Mesendoderm (in vitro differentiated cells): ENCODE measurements at regions not wholly inside any gene's neighbourhood (a gene's known extent, or its start where the extent isn't known, plus 50 kb on each side); places are given as distances from the start of the nearest gene placed in this dataset.
A peak's percentile ranks its signal among the peaks of the same experiment; 100 is the strongest.

Experiments used
- DNase-seq: peaks from one replicate; pipeline ENCODE4 v3.0.0; 2013
- H2AK5ac ChIP-seq: 2 replicates; pipeline ENCODE4 v1.6.1; 2013; ENCODE audit warnings: low read length, inconsistent platforms
- H2BK120ac ChIP-seq: 2 replicates; pipeline ENCODE4 v1.6.1; 2013; ENCODE audit warnings: low read depth, mild to moderate bottlenecking, low read length, moderate library complexity, mixed read lengths
- H2BK15ac ChIP-seq: replicated peaks from 2 replicates; pipeline ENCODE4 v1.6.1; 2013; ENCODE audit warnings: low read depth, mild to moderate bottlenecking, moderate library complexity
- H2BK5ac ChIP-seq: 2 replicates; pipeline ENCODE4 v1.6.1; 2013; ENCODE audit warnings: low read length, inconsistent platforms
- H3K18ac ChIP-seq: 2 replicates; pipeline ENCODE4 v1.6.1; 2013; ENCODE audit warnings: mild to moderate bottlenecking, low read length, mixed read lengths
- H3K23ac ChIP-seq: one replicate; pipeline ENCODE4 v1.6.1; 2013; ENCODE audit warnings: low read length
- H3K27ac ChIP-seq: 2 replicates; pipeline ENCODE4 v1.5.1; 2013; ENCODE audit warnings: low read depth, mild to moderate bottlenecking, inconsistent platforms, low read length, moderate library complexity
- H3K27me3 ChIP-seq: 2 replicates; pipeline ENCODE4 v1.6.1; 2013; ENCODE audit warnings: low read length, control low read depth, mild to moderate bottlenecking, inconsistent platforms; ENCODE audit not compliant: insufficient read depth, poor library complexity
- H3K36me3 ChIP-seq: 2 replicates; pipeline ENCODE4 v1.6.1; 2013; ENCODE audit warnings: low read length, inconsistent platforms; ENCODE audit not compliant: control insufficient read depth, insufficient read depth
- H3K4ac ChIP-seq: one replicate; pipeline ENCODE4 v1.6.1; 2013; ENCODE audit warnings: low read depth, mild to moderate bottlenecking, low read length, moderate library complexity
- H3K4me1 ChIP-seq: 2 replicates; pipeline ENCODE4 v1.6.1; 2013; ENCODE audit warnings: low read depth, low read length, inconsistent platforms; ENCODE audit not compliant: control insufficient read depth
- H3K4me2 ChIP-seq: 2 replicates; pipeline ENCODE4 v1.6.1; 2013; ENCODE audit warnings: low read length
- H3K4me3 ChIP-seq: 2 replicates; pipeline ENCODE4 v1.5.1; 2013; ENCODE audit warnings: mild to moderate bottlenecking, low read length
- H3K56ac ChIP-seq: one replicate; pipeline ENCODE4 v1.6.1; 2013; ENCODE audit warnings: low read length
- H3K79me1 ChIP-seq: 2 replicates; pipeline ENCODE4 v1.6.1; 2013; ENCODE audit warnings: low read length, inconsistent platforms
- H3K79me2 ChIP-seq: 2 replicates; pipeline ENCODE4 v1.6.1; 2013; ENCODE audit warnings: mild to moderate bottlenecking, low read length; ENCODE audit not compliant: control insufficient read depth, insufficient read depth
- H3K9ac ChIP-seq: 2 replicates; pipeline ENCODE4 v1.6.1; 2013; ENCODE audit warnings: low read length, inconsistent platforms
- H4K5ac ChIP-seq: one replicate; pipeline ENCODE4 v1.6.1; 2013; ENCODE audit warnings: low read length
- H4K8ac ChIP-seq: one replicate; pipeline ENCODE4 v1.6.1; 2013; ENCODE audit warnings: low read depth, mild to moderate bottlenecking, control low read depth, low read length, moderate library complexity
- WGBS: extraction: QIAGEN DNeasy Blood & Tissue Kit; methylation state at CpG from one replicate; pipeline ENCODE4 v1.1.7; 2013; ENCODE audit warnings: low lambda C conversion rate, missing lambda C conversion rate; ENCODE audit not compliant: insufficient coverage; ENCODE audit errors: extremely low coverage; 5-methylcytosine and 5-hydroxymethylcytosine counted together

GRCh38 chr9:117491491-117491890 lies 76.6 kb upstream of the ASTN2 start:
- no peaks in the 10 kb centered on the region for H3K79me2 ChIP-seq
- no CpG with 5 or more reads among the region's 4 CpGs for WGBS
- no peak overlapping the region for H3K4ac ChIP-seq
- no peak overlapping the region for H3K23ac ChIP-seq
- H2BK5ac ChIP-seq: no peak overlapping the region
- no peak overlapping the region for H3K27ac ChIP-seq
- no peaks in the 10 kb centered on the region for H3K79me1 ChIP-seq
- no peak overlapping the region for H3K4me3 ChIP-seq
- no peak for DNase-seq
- no peak overlapping the region for H4K5ac ChIP-seq
- H2BK15ac ChIP-seq: no peak overlapping the region
- no peak overlapping the region for H3K9ac ChIP-seq
- H4K8ac ChIP-seq: no peak overlapping the region
- no peak overlapping the region for H3K18ac ChIP-seq
- H3K36me3 ChIP-seq: no peaks in the 10 kb centered on the region
- no peak overlapping the region for H3K56ac ChIP-seq
- H3K4me1 ChIP-seq: no peaks in the 10 kb centered on the region
- no peaks in the 10 kb centered on the region for H3K27me3 ChIP-seq
- H2BK120ac ChIP-seq: no peak overlapping the region
- no peak overlapping the region for H2AK5ac ChIP-seq
- H3K4me2 ChIP-seq: no peak overlapping the region

DNA sequence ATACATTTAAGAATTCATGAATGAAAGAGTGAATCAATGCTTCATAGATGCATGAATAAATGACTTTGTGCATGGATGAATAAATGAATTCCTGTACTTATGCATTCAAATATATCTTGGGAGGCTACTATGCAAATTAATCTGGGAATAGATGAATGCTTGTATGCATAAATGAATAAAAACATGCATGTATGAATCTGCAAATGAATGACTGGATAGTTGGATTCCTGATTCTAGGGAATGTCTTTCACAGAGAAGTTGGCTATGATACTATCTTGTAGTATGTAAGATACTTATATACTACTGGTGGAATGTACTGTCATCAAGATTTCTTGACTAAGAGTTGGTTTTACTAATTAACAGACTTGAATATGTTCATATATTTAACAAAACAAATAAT lies 75.3 kb upstream of the ASTN2 start:
- H3K23ac ChIP-seq: no peak overlapping the region

GRCh38 chr9:117488659-117489058 lies 73.8 kb upstream of the ASTN2 start:
- no peak overlapping the region for H3K27ac ChIP-seq
- no peak for DNase-seq
- no peak overlapping the region for H2BK5ac ChIP-seq
- no peaks in the 10 kb centered on the region for H3K79me1 ChIP-seq
- no peaks in the 10 kb centered on the region for H3K79me2 ChIP-seq
- H4K8ac ChIP-seq: no peak overlapping the region
- H3K18ac ChIP-seq: no peak overlapping the region
- no peak overlapping the region for H3K9ac ChIP-seq
- H3K4ac ChIP-seq: no peak overlapping the region
- no peaks in the 10 kb centered on the region for H3K27me3 ChIP-seq
- no peak overlapping the region for H3K23ac ChIP-seq
- H2BK120ac ChIP-seq: no peak overlapping the region
- no peaks in the 10 kb centered on the region for H3K36me3 ChIP-seq
- H3K56ac ChIP-seq: no peak overlapping the region
- H2AK5ac ChIP-seq: no peak overlapping the region
- H3K4me1 ChIP-seq: no peaks in the 10 kb centered on the region
- no peak overlapping the region for H3K4me2 ChIP-seq
- WGBS: no CpG with 5 or more reads among the region's 4 CpGs
- H2BK15ac ChIP-seq: no peak overlapping the region
- no peak overlapping the region for H4K5ac ChIP-seq
- no peak overlapping the region for H3K4me3 ChIP-seq

More for the DNA sequence above, 75.3 kb upstream of the ASTN2 start:
- Histone ChIP-seq H3K9ac (no peak overlapping the region), H3K27ac (no peak overlapping the region), H2BK15ac (no peak overlapping the region), H4K5ac (no peak overlapping the region), H3K56ac (no peak overlapping the region), H3K27me3 (no peaks in the 10 kb centered on the region), H2BK120ac (no peak overlapping the region), H3K79me2 (no peaks in the 10 kb centered on the region), H3K4me2 (no peak overlapping the region), H3K18ac (no peak overlapping the region), H4K8ac (no peak overlapping the region), H3K4ac (no peak overlapping the region), H3K36me3 (no peaks in the 10 kb centered on the region), H3K4me1 (no peaks in the 10 kb centered on the region), H3K4me3 (no peak overlapping the region), H3K79me1 (no peaks in the 10 kb centered on the region), H2AK5ac (no peak overlapping the region), H2BK5ac (no peak overlapping the region)
- no peak for DNase-seq

DNA sequence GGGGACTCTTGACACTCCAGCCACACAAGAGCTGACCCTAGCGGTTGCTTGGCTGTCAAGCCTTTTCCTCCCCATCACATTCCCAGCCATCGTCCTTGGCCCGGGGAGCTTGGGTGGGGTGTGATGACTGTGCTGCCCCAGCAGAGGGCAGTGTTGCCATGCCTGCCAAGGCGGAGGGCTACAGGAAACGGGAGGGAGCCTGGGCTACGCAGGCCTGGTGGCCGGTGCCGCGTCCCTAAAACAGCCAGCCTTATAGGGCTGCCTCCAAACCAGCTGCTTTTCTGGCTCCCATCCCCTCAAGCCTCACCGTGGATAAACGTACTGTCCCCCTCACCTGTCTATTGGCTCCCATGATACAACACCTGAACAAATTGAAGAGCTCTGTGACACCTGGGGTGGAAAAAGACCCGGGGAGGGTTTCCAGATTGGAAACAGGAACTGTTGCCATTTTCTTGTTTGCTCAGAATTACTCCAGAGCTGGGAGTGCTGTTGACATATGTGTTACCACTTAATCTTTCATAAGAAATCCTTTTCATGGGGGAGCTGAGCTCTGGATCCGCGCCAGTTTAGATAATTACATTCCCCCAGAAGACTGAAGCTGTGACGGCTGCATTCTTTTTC lies 72.8 kb upstream of the ASTN2 start:
- H4K8ac ChIP-seq: peak overlapping the region; percentile 79
- H3K36me3 ChIP-seq: no peaks in the 10 kb centered on the region
- no peaks in the 10 kb centered on the region for H3K4me1 ChIP-seq
- H2BK15ac ChIP-seq: no peak overlapping the region
- no peak overlapping the region for H2BK5ac ChIP-seq
- WGBS: no CpG with 5 or more reads among the region's 15 CpGs
- DNase-seq: peak; percentile 93
- H3K4ac ChIP-seq: no peak overlapping the region
- H3K56ac ChIP-seq: peak overlapping the region; percentile 69
- H2AK5ac ChIP-seq: no peak overlapping the region
- H3K79me2 ChIP-seq: no peaks in the 10 kb centered on the region
- no peak overlapping the region for H3K18ac ChIP-seq
- no peak overlapping the region for H3K27ac ChIP-seq
- H3K23ac ChIP-seq: no peak overlapping the region
- no peak overlapping the region for H2BK120ac ChIP-seq
- H3K9ac ChIP-seq: peak overlapping the region; percentile 31
- H4K5ac ChIP-seq: no peak overlapping the region
- no peaks in the 10 kb centered on the region for H3K79me1 ChIP-seq
- H3K27me3 ChIP-seq: no peaks in the 10 kb centered on the region
- no peak overlapping the region for H3K4me3 ChIP-seq
- H3K4me2 ChIP-seq: peak overlapping the region; percentile 17

DNA sequence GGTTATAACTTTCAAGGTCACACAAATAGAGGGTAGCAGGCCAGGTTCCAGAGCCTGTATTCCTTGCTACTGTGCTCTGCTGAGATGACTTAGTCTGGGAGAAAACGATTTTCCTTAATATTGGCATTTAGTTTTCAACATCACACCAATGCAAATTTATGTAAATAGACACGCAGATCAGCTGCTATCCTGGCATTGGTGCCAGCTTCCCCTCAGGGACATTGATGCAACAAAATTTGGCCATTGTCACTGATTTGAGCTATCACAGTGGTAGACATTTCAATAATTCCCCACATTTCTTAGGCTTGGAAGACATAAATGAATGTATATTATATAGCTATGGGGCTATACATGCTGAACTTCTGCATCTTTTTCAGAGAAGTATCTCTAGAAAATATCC lies 71.6 kb upstream of the ASTN2 start:
- no CpG with 5 or more reads among the region's 2 CpGs for WGBS

GRCh38 chr9:117485176-117485575 lies 70.3 kb upstream of the ASTN2 start:
- WGBS: no CpG with 5 or more reads among the region's 1 CpG
- H2AK5ac ChIP-seq: no peak overlapping the region
- H4K5ac ChIP-seq: no peak overlapping the region
- no peak overlapping the region for H2BK5ac ChIP-seq
- H3K4me3 ChIP-seq: no peak overlapping the region
- H3K56ac ChIP-seq: no peak overlapping the region
- DNase-seq: peak; percentile 70
- no peaks in the 10 kb centered on the region for H3K36me3 ChIP-seq
- H3K23ac ChIP-seq: no peak overlapping the region
- no peak overlapping the region for H2BK120ac ChIP-seq
- no peaks in the 10 kb centered on the region for H3K27me3 ChIP-seq
- H2BK15ac ChIP-seq: no peak overlapping the region
- H3K9ac ChIP-seq: no peak overlapping the region
- H3K4me2 ChIP-seq: no peak overlapping the region
- H3K27ac ChIP-seq: no peak overlapping the region
- no peak overlapping the region for H4K8ac ChIP-seq
- H3K4ac ChIP-seq: no peak overlapping the region
- H3K79me1 ChIP-seq: no peaks in the 10 kb centered on the region
- H3K4me1 ChIP-seq: no peaks in the 10 kb centered on the region
- no peaks in the 10 kb centered on the region for H3K79me2 ChIP-seq
- H3K18ac ChIP-seq: no peak overlapping the region

More for the DNA sequence above, 71.6 kb upstream of the ASTN2 start:
- Histone ChIP-seq H3K4me1 (no peaks in the 10 kb centered on the region), H3K4me2 (no peak overlapping the region), H3K36me3 (no peaks in the 10 kb centered on the region), H3K9ac (no peak overlapping the region), H3K4me3 (no peak overlapping the region), H3K4ac (no peak overlapping the region), H4K8ac (no peak overlapping the region), H3K79me2 (no peaks in the 10 kb centered on the region), H3K23ac (no peak overlapping the region), H2AK5ac (no peak overlapping the region), H3K79me1 (no peaks in the 10 kb centered on the region), H3K27ac (no peak overlapping the region), H2BK5ac (no peak overlapping the region), H3K56ac (no peak overlapping the region), H4K5ac (no peak overlapping the region), H3K27me3 (no peaks in the 10 kb centered on the region), H2BK120ac (no peak overlapping the region), H3K18ac (no peak overlapping the region), H2BK15ac (no peak overlapping the region)
- no peak for DNase-seq
